Neural cell (in vitro differentiated cells): ENCODE measurements at regions not wholly inside any gene's neighbourhood (a gene's known extent, or its start where the extent isn't known, plus 50 kb on each side); places are given as distances from the start of the nearest gene placed in this dataset.

Source experiments
- H2AFZ ChIP-seq: fragments of 200-600, 300-800 bp; sonication (generic), shearing (Covaris generic); 2 replicates; pipeline ENCODE4 v1.6.0; 2014; ENCODE audit warnings: low read depth, mild to moderate bottlenecking, antibody characterized with exemption, low read length, moderate library complexity
- H3F3A ChIP-seq: fragments of 200-600 bp; shearing (Covaris generic); 2 replicates; pipeline ENCODE4 v1.6.1; 2016; ENCODE audit warnings: mild to moderate bottlenecking, moderate library complexity, mixed read lengths, antibody characterized with exemption, low read length; ENCODE audit not compliant: insufficient read depth, poor library complexity, severe bottlenecking
- H3K27ac ChIP-seq: fragments of 200-600, 300-800 bp; sonication (generic), shearing (Covaris generic); 2 replicates; pipeline ENCODE4 v1.5.1; 2014; ENCODE audit warnings: mild to moderate bottlenecking, low read length, moderate library complexity
- H3K27me3 ChIP-seq: fragments of 300-800, 200-600 bp; sonication (generic), shearing (Covaris generic); 2 replicates; pipeline ENCODE4 v1.6.0; 2014; ENCODE audit warnings: mild to moderate bottlenecking, low read depth, low read length, moderate library complexity; ENCODE audit not compliant: insufficient read depth
- H3K36me3 ChIP-seq: fragments of 300-800, 200-600 bp; sonication (generic), shearing (Covaris generic); 2 replicates; pipeline ENCODE4 v1.5.1; 2014; ENCODE audit warnings: mild to moderate bottlenecking, antibody characterized with exemption, low read length, moderate library complexity; ENCODE audit not compliant: insufficient read depth
- H3K4me2 ChIP-seq: fragments of 300-800, 200-600 bp; sonication (generic), shearing (Covaris generic); 2 replicates; pipeline ENCODE4 v1.6.0; 2014; ENCODE audit warnings: mild to moderate bottlenecking, low read length
- H3K4me3 ChIP-seq: fragments of 300-800, 200-600 bp; sonication (generic), shearing (Covaris generic); 2 replicates; pipeline ENCODE4 v1.5.1; 2014; ENCODE audit warnings: mild to moderate bottlenecking, low read length, moderate library complexity
- H3K79me2 ChIP-seq: fragments of 200-600 bp; shearing (Covaris generic); replicated peaks from 2 replicates; pipeline ENCODE4 v1.6.0; 2014; ENCODE audit warnings: mild to moderate bottlenecking, low read length, moderate library complexity; ENCODE audit not compliant: insufficient read depth
- H3K9ac ChIP-seq: fragments of 300-800, 200-600 bp; sonication (generic), shearing (Covaris generic); 2 replicates; pipeline ENCODE4 v1.6.1; 2016; ENCODE audit warnings: mild to moderate bottlenecking, low read length, mixed read lengths
- H3K9me2 ChIP-seq: fragments of 200-600 bp; shearing (Covaris generic); 2 replicates; pipeline ENCODE4 v1.6.1; 2016; ENCODE audit warnings: mild to moderate bottlenecking, low read length, mixed read lengths; ENCODE audit not compliant: insufficient read depth
- H3K9me3 ChIP-seq: fragments of 200-600, 300-800 bp; sonication (generic), shearing (Covaris generic); 2 replicates; pipeline ENCODE4 v1.6.1; 2016; ENCODE audit warnings: mild to moderate bottlenecking, mixed run types, low read length, moderate library complexity, mixed read lengths
- H4K20me1 ChIP-seq: fragments of 200-600 bp; shearing (Covaris generic); 2 replicates; pipeline ENCODE4 v1.6.1; 2016; ENCODE audit warnings: mild to moderate bottlenecking, mixed run types; ENCODE audit not compliant: insufficient read depth
- CTCF ChIP-seq: fragments of 450-650 bp; IDR thresholded peaks from 2 replicates; pipeline ENCODE4 v1.5.1; 2014; ENCODE audit warnings: antibody characterized with exemption, mild to moderate bottlenecking, moderate library complexity; ENCODE audit not compliant: poor library complexity, severe bottlenecking
- EP300 ChIP-seq: fragments of 450-650 bp; conservative IDR thresholded peaks from 2 replicates; pipeline ENCODE4 v1.6.1; 2014; ENCODE audit warnings: antibody characterized with exemption, mild to moderate bottlenecking, moderate library complexity; ENCODE audit not compliant: poor library complexity, severe bottlenecking
- EZH2 ChIP-seq: fragments of 200-600, 300-800 bp; shearing (Covaris generic), sonication (generic); IDR thresholded peaks from 2 replicates; pipeline ENCODE4 v1.6.1; 2014; ENCODE audit warnings: antibody characterized with exemption, low read length, borderline replicate concordance, mild to moderate bottlenecking; ENCODE audit not compliant: insufficient read depth, poor library complexity, severe bottlenecking
- MXI1 ChIP-seq: fragments of 450-650 bp; conservative IDR thresholded peaks from 2 replicates; pipeline ENCODE4 v1.6.1; 2014; ENCODE audit warnings: antibody characterized with exemption, mild to moderate bottlenecking; ENCODE audit not compliant: poor library complexity, severe bottlenecking
- POLR2AphosphoS5 ChIP-seq: IDR thresholded peaks from 2 replicates; pipeline ENCODE4 v1.6.1; 2012
- RAD21 ChIP-seq: fragments of 450-650 bp; conservative IDR thresholded peaks from 2 replicates; pipeline ENCODE4 v1.6.1; 2014; ENCODE audit warnings: antibody characterized with exemption, mild to moderate bottlenecking, moderate library complexity
- REST ChIP-seq: IDR thresholded peaks from 2 replicates; pipeline ENCODE4 v1.6.1; 2012; ENCODE audit warnings: borderline replicate concordance
- SMC3 ChIP-seq: fragments of 450-650 bp; conservative IDR thresholded peaks from 2 replicates; pipeline ENCODE4 v1.6.1; 2014; ENCODE audit warnings: antibody characterized with exemption, mild to moderate bottlenecking, moderate library complexity; ENCODE audit not compliant: poor library complexity
- TAF1 ChIP-seq: IDR thresholded peaks from 2 replicates; pipeline ENCODE4 v1.6.1; 2012; ENCODE audit warnings: low read depth

- no peaks in the 10 kb centered on the region for H3K36me3 ChIP-seq
- no peaks in the 10 kb centered on the region for H3F3A ChIP-seq
- no peak overlapping the region for H3K4me3 ChIP-seq
- TF ChIP-seq MXI1 (no peak), SMC3 (no peak), POLR2AphosphoS5 (no peak), EP300 (no peak), RAD21 (no peak), TAF1 (no peak), CTCF (no peak), REST (no peak), EZH2 (no peak)
- no peak overlapping the region for H2AFZ ChIP-seq
- H3K79me2 ChIP-seq: no peaks in the 10 kb centered on the region
- no peak overlapping the region for H3K9ac ChIP-seq
- H3K27ac ChIP-seq: no peak overlapping the region
- H3K4me2 ChIP-seq: no peak overlapping the region
- H3K9me3 ChIP-seq: no peaks in the 10 kb centered on the region
- no peaks in the 10 kb centered on the region for H3K9me2 ChIP-seq
- H4K20me1 ChIP-seq: no peaks in the 10 kb centered on the region
- H3K27me3 ChIP-seq: no peaks in the 10 kb centered on the region
Measured at GRCh38 chr6:78517399-78517798, 350.0 kb upstream of the IRAK1BP1 start.

- TF ChIP-seq EP300: no peak
- TF ChIP-seq CTCF: no peak
- TF ChIP-seq RAD21: no peak
- TF ChIP-seq REST: no peak
- TF ChIP-seq MXI1: no peak
- TF ChIP-seq SMC3: no peak
Measured at GRCh38 chr6:78523622-78524021, 343.7 kb upstream of the IRAK1BP1 start.

More at GRCh38 chr6:78523622-78524021, 343.7 kb upstream of the IRAK1BP1 start:
- Histone ChIP-seq H3K4me2 (no peak overlapping the region), H3K27ac (no peak overlapping the region), H3K9me3 (no peaks in the 10 kb centered on the region), H3K36me3 (no peaks in the 10 kb centered on the region), H3K9me2 (no peaks in the 10 kb centered on the region), H3K27me3 (no peaks in the 10 kb centered on the region), H3K4me3 (no peak overlapping the region), H3K9ac (no peak overlapping the region), H3F3A (no peaks in the 10 kb centered on the region), H2AFZ (no peak overlapping the region), H4K20me1 (no peaks in the 10 kb centered on the region), H3K79me2 (no peaks in the 10 kb centered on the region)
